Colonic mucosa (tissue), 4 donors: ENCODE measurements at regions not wholly inside any gene's neighbourhood (a gene's known extent, or its start where the extent isn't known, plus 50 kb on each side); places are given as distances from the start of the nearest gene placed in this dataset.

Source experiments
- DNase-seq: peaks from one replicate; pipeline ENCODE4 v3.0.0-alpha.2; 2020
- H3K27ac ChIP-seq: fragments of 200-600 bp; one replicate; pipeline ENCODE4 v1.8.0; 2021
- H3K27me3 ChIP-seq: fragments of 200-600 bp; one replicate; pipeline ENCODE4 v1.8.0; 2021
- H3K36me3 ChIP-seq: fragments of 200-600 bp; one replicate; pipeline ENCODE4 v1.8.0; 2021
- H3K4me1 ChIP-seq: fragments of 200-600 bp; one replicate; pipeline ENCODE4 v1.8.0; 2021; ENCODE audit warnings: mild to moderate bottlenecking
- H3K4me3 ChIP-seq: fragments of 200-600 bp; one replicate; pipeline ENCODE4 v1.8.0; 2021
- H3K9ac ChIP-seq, 2 donors: one replicate each; pipeline ENCODE4 v1.7.0; 2013; ENCODE audit warnings: control low read depth in 2 of 2, low read depth in 2 of 2, low read length in 2 of 2
- H3K9me3 ChIP-seq: fragments of 200-600 bp; one replicate; pipeline ENCODE4 v1.8.0; 2021
- intact Hi-C: fragments of 100-400 bp; cut with DNase I; formaldehyde crosslinking; loops from one replicate; pipeline ENCODE4 v1.14.1; 2022
- TF ChIP-seq, protein P1 (sequence below): fragments of 200-600 bp; IDR thresholded peaks from one replicate; pipeline ENCODE4 v1.8.0; 2022; ENCODE audit warnings: antibody characterized with exemption, mild to moderate bottlenecking
- donor health status: healthy.
- donor health status: DM: no; HTN: no; CAD: no.
- donor health status: DM: no; HTN: no; CAD: no.

DNA sequence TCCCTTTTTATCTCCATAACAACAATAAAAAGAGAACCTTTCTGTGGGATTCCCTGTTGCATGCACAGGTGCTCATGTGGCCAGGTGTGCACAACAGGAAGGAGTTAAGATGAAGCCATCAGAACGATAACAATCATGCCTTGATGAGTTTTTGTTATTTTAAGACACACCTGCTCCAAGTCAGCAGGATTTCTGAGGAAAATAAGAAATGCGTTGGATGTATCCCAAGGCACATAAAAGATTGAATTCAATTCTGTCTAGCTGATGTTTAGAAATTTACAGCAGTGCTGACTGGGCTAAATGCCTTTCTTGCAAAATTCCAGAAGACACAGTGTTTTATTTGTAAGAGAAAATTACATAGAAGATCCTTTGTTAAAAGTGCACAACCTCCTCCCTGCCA is 1678.2 kb downstream of the ARAP2 start:
- Histone ChIP-seq H3K27me3 (no peaks in the 10 kb centered on the region), H3K4me3 (no peak overlapping the region), H3K36me3 (no peaks in the 10 kb centered on the region), H3K4me1 (no peaks in the 10 kb centered on the region), H3K9ac (no peak overlapping the region), H3K9me3 (no peaks in the 10 kb centered on the region), H3K27ac (no peak overlapping the region)
- intact Hi-C loops: no loop called here
- no peak for DNase-seq
- TF ChIP-seq, protein P1, sequence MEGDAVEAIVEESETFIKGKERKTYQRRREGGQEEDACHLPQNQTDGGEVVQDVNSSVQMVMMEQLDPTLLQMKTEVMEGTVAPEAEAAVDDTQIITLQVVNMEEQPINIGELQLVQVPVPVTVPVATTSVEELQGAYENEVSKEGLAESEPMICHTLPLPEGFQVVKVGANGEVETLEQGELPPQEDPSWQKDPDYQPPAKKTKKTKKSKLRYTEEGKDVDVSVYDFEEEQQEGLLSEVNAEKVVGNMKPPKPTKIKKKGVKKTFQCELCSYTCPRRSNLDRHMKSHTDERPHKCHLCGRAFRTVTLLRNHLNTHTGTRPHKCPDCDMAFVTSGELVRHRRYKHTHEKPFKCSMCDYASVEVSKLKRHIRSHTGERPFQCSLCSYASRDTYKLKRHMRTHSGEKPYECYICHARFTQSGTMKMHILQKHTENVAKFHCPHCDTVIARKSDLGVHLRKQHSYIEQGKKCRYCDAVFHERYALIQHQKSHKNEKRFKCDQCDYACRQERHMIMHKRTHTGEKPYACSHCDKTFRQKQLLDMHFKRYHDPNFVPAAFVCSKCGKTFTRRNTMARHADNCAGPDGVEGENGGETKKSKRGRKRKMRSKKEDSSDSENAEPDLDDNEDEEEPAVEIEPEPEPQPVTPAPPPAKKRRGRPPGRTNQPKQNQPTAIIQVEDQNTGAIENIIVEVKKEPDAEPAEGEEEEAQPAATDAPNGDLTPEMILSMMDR: no peak

DNA sequence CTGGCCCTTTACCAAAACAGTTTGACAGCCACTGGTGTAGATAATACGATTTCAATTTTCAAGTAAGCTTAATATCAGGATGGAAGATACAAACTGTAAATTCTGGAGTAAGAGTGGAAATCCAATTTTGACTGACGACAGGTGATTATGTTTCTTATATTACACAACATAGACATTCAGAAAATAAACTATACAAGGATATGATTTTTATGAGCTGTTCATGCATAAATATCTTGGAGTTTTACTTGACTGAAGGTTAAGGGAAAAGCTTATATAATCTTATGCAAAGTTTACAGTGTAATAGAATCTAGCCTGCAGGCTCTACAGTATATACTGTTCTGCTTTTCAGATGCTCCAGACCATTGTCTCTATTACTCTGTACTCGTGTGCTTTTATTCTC is 1672.3 kb downstream of the ARAP2 start:
- Histone ChIP-seq H3K27me3 (no peaks in the 10 kb centered on the region), H3K36me3 (no peaks in the 10 kb centered on the region), H3K4me3 (no peak overlapping the region), H3K4me1 (no peaks in the 10 kb centered on the region), H3K9me3 (no peaks in the 10 kb centered on the region), H3K9ac (no peak overlapping the region), H3K27ac (no peak overlapping the region)
- DNase-seq: no peak
- intact Hi-C loops: no loop called here
- TF ChIP-seq, protein P1: no peak

DNA sequence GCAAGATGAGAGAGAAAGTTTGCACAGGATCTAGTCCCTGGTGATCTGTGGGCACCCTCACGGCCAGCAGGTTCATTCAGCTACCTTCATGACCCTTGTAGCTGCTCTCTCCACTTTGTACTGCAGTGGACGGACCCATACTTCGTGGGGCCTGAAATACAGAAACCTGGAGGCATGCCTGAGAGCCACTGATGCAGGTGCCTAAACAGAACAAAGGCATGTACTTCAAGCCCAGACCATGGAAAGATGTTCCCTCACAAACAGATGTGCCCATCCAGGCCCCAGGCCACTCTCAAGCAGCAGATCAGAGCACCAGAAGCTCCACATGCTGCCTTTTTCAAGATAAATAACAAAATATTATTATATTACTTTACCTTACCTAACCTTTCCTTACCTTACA is 1629.0 kb downstream of the ARAP2 start:
- Histone ChIP-seq H3K9ac (no peak overlapping the region), H3K4me1 (no peaks in the 10 kb centered on the region), H3K36me3 (no peaks in the 10 kb centered on the region), H3K27me3 (no peaks in the 10 kb centered on the region), H3K9me3 (no peaks in the 10 kb centered on the region), H3K4me3 (no peak overlapping the region), H3K27ac (no peak overlapping the region)
- TF ChIP-seq, protein P1: no peak
- intact Hi-C loops: no loop called here
- DNase-seq: no peak

DNA sequence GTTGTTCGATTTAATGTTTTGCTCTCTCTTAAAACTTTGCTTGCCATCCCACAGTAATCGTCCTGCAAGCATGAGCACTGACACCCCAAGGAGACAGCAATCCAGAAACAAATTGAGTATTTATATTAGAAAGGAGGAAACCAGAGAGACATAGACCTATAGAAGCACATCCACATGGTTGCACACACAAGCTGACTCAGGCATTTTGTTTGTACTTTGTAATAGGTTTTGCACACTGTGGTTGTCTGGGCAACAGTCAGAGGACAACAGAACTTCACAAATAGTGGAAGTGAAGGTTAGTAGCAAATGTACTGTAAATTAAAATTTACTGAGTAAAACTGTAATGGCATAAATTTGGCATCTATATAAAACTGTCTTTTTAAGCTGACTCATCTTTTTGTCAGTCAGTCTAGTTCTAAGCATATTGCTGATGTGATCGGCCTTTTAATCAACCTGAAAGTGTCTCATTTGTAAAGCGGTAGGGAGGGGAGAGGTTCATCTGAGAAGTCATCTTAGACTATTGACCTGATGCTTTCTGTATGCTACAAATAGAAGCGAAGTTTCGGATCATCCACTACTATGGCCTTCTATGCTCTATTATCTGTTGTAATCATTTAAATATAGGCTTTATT is 1624.7 kb downstream of the ARAP2 start:
- no peak for DNase-seq
- TF ChIP-seq, protein P1: no peak
- H3K9me3 ChIP-seq: no peaks in the 10 kb centered on the region
- H3K27me3 ChIP-seq: no peaks in the 10 kb centered on the region
- H3K4me1 ChIP-seq: no peaks in the 10 kb centered on the region
- H3K4me3 ChIP-seq: no peak overlapping the region
- H3K27ac ChIP-seq: no peak overlapping the region
- no peak overlapping the region for H3K9ac ChIP-seq
- intact Hi-C loops: no loop called here
- H3K36me3 ChIP-seq: no peaks in the 10 kb centered on the region

DNA sequence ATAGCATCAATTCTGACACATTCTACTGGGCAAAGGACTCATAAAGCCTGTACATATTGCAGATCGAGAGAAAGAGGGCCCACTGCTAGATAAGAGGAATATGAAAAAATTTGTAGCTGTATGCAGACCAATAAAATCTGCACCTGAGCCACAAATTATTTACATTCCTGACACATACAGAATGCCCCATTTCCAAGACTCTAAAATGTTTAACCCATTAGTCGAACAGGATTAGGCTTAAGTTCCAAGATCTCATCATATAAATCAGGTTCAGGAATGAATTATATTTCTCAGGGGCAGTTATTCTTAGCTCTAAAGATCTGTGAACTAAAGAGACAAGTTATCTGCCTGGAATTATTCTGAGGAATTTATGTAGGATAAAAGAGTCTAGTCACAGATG is 1615.8 kb downstream of the ARAP2 start:
- no peak overlapping the region for H3K27ac ChIP-seq
- H3K27me3 ChIP-seq: no peaks in the 10 kb centered on the region
- no peak overlapping the region for H3K9ac ChIP-seq
- H3K4me3 ChIP-seq: no peak overlapping the region
- H3K36me3 ChIP-seq: no peaks in the 10 kb centered on the region
- intact Hi-C loops: no loop called here
- TF ChIP-seq, protein P1: no peak
- no peak for DNase-seq
- H3K9me3 ChIP-seq: no peaks in the 10 kb centered on the region
- H3K4me1 ChIP-seq: no peaks in the 10 kb centered on the region
